ENCODE measurements at regions not wholly inside any gene's neighbourhood (a gene's known extent, or its start where the extent isn't known, plus 50 kb on each side); places are given as distances from the start of the nearest gene placed in this dataset.

- Histone ChIP-seq H3K9me3 (ENCODE audit: control insufficient read depth, insufficient read depth, low read depth, low read length) (no peaks in the 10 kb centered on the region), H3K4me3 (ENCODE audit: low read depth, low read length) (no peak overlapping the region), H3K4me1 (ENCODE audit: control insufficient read depth, insufficient read depth, low read length) (no peaks in the 10 kb centered on the region), H3K36me3 (ENCODE audit: control insufficient read depth in 2 of 2, insufficient read depth in 1 of 2, low read length in 2 of 2) (no peaks in the 10 kb centered on the region), H3K27ac (ENCODE audit: extremely low read depth, low read depth, low read length) (no peak overlapping the region)
- TF ChIP-seq ZNF518A (tag by site-specific recombination; conservative IDR thresholded peaks at IDR 0.05; ENCODE audit: low read depth) = no peak
- ChIA-PET CTCF (interaction anchor here (0.7 kb wide), 1 partner anchor 36 kb away, joined by 4 read pairs; no protein-coding TSS in a partner anchor), POLR2A (no interaction called here)
Observed at GRCh38 chr13:82634946-82635345, 1247.3 kb downstream of the SLITRK1 start.

GRCh38 chr13:82627183-82627582 is 1255.1 kb downstream of the SLITRK1 start:
- CTCF ChIA-PET = no interaction called here
- Histone ChIP-seq H3K4me1 (ENCODE audit: control insufficient read depth, insufficient read depth, low read length) (no peaks in the 10 kb centered on the region), H3K9me3 (ENCODE audit: control insufficient read depth, insufficient read depth, low read depth, low read length) (no peaks in the 10 kb centered on the region), H3K27ac (ENCODE audit: extremely low read depth, low read depth, low read length) (no peak overlapping the region), H3K36me3 (ENCODE audit: control insufficient read depth in 2 of 2, insufficient read depth in 1 of 2, low read length in 2 of 2) (no peaks in the 10 kb centered on the region), H3K4me3 (ENCODE audit: low read depth, low read length) (no peak overlapping the region)
- TF ChIP-seq REPIN1 (tag by site-specific recombination; IDR thresholded peaks at IDR 0.05; ENCODE audit: low read depth) (no peak), ZSCAN4 (tag by site-specific recombination; IDR thresholded peaks at IDR 0.05) (no peak), GFI1B (tag by site-specific recombination; IDR thresholded peaks at IDR 0.05) (no peak), ZNF629 (tag by site-specific recombination; IDR thresholded peaks at IDR 0.05) (no peak), ZNF501 (tag by site-specific recombination; IDR thresholded peaks at IDR 0.05) (no peak), ZNF23 (tag by site-specific recombination; IDR thresholded peaks at IDR 0.05; ENCODE audit: borderline replicate concordance) (no peak), ZBTB1 (tag by site-specific recombination; IDR thresholded peaks at IDR 0.05) (no peak), ZNF114 (tag by site-specific recombination; IDR thresholded peaks at IDR 0.05) (no peak), KLF1 (tag by site-specific recombination; IDR thresholded peaks at IDR 0.05) (no peak), ZNF292 (tag by site-specific recombination; IDR thresholded peaks at IDR 0.05; ENCODE audit: borderline replicate concordance, low read depth) (no peak), ZNF518A (tag by site-specific recombination; conservative IDR thresholded peaks at IDR 0.05; ENCODE audit: low read depth) (no peak), ZNF37A (tag by site-specific recombination; IDR thresholded peaks at IDR 0.05) (no peak), YY2 (tag by site-specific recombination; IDR thresholded peaks at IDR 0.05) (no peak), ZNF324 (tag by site-specific recombination; IDR thresholded peaks at IDR 0.05) (no peak), ZNF558 (tag by site-specific recombination; IDR thresholded peaks at IDR 0.05) (no peak), ZNF596 (tag by site-specific recombination; IDR thresholded peaks at IDR 0.05) (no peak), ZNF561 (tag by site-specific recombination; IDR thresholded peaks at IDR 0.05; ENCODE audit: borderline replicate concordance) (no peak), ZNF571 (tag by site-specific recombination; IDR thresholded peaks at IDR 0.05) (no peak)
- TF ChIP-seq, protein P1, sequence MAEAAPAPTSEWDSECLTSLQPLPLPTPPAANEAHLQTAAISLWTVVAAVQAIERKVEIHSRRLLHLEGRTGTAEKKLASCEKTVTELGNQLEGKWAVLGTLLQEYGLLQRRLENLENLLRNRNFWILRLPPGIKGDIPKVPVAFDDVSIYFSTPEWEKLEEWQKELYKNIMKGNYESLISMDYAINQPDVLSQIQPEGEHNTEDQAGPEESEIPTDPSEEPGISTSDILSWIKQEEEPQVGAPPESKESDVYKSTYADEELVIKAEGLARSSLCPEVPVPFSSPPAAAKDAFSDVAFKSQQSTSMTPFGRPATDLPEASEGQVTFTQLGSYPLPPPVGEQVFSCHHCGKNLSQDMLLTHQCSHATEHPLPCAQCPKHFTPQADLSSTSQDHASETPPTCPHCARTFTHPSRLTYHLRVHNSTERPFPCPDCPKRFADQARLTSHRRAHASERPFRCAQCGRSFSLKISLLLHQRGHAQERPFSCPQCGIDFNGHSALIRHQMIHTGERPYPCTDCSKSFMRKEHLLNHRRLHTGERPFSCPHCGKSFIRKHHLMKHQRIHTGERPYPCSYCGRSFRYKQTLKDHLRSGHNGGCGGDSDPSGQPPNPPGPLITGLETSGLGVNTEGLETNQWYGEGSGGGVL (tag by site-specific recombination; IDR thresholded peaks at IDR 0.05) = no peak
- POLR2A ChIA-PET = no interaction called here
